Inferior parietal cortex (tissue), 1 donor: ENCODE measurements at regions not wholly inside any gene's neighbourhood (a gene's known extent, or its start where the extent isn't known, plus 50 kb on each side); places are given as distances from the start of the nearest gene placed in this dataset.
"Not testable (repeated sequence)": the region's sequence is repeated elsewhere in the genome, so short reads cannot be mapped to it uniquely, and the experiment has no call there.

ENCODE experiments used
- DNase-seq: peaks from one replicate; pipeline ENCODE4 v3.0.0-alpha.2; 2016; ENCODE audit errors: extremely low spot score

DNA sequence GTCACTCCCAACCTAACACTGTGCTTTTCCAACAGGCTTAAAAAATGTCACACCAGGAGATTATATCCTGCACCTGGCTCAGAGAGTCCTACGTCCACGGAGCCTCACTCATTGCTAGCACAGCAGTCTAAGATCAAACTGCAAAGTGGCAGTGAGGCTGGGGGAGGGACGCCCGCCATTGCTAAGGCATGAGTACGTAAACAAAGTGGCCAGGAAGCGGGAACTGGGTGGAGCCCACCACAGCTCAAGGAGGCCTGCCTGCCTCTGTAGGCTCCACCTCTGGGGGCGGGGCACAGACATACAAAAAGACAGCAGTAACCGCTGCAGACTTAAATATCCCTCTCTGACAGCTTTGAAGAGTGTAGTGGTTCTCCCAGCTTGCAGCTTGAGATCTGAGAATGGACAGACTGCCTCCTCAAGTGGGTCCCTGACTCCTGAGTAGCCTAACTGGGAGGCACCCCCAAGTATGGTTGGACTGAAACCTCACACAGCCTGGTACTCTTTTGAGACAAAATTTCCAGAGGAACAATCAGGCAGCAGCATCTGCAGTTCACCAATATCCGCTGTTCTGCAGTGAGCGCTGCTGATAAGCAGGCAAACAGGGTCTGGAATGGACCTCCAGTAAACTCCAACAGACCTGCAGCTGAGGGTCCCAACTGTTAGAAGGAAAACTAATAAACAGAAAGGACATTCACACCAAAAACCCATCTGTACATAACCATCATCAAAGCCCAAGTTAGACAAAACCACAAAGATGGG, 2986.4 kb upstream of the OR11H1 start:
- not testable (repeated sequence) for DNase-seq

DNA sequence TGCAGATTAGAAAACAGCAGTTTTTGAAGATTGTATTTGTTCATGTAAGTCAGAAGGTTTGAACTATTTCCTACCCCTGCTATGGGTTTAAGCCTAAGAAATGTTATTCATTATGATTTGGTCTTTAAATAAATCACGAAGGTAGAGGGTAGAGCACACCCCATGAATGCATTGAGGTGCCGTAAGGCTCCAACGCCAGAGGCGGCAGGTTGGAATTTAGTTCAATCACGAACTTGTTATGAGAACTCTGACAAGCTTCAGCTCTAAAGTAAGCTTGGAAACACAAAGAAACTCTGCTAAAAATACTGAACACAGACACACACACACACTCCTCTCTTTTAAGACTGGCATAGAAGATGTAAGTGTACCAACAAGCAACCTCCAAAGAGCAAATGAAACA, 2974.6 kb upstream of the OR11H1 start:
- DNase-seq = not testable (repeated sequence)

DNA sequence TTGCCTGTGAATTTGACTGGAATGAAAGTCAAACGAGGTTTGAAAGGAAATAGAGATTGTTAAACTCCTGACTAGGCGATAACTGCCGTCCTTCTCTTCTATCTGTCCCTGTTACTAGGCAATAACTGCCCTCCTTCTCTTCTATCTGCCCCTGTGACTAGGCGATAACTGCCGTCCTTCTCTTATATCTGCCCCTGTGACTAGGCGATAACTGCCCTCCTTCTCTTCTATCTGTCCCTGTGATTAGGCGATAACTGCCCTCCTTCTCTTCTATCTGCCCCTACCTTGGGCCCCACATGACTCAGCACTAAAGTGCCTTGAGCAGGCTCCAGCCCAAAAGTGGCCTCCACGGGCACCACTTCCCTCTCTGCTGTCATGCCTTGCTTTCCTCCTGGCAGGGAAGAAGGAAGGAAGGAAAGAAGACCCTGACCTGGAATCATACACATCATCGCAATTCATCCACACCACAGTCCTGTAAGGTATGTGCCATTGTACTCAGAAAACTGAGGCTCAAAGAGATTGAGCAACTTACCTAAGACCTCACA, 2973.3 kb upstream of the OR11H1 start:
- not testable (repeated sequence) for DNase-seq

DNA sequence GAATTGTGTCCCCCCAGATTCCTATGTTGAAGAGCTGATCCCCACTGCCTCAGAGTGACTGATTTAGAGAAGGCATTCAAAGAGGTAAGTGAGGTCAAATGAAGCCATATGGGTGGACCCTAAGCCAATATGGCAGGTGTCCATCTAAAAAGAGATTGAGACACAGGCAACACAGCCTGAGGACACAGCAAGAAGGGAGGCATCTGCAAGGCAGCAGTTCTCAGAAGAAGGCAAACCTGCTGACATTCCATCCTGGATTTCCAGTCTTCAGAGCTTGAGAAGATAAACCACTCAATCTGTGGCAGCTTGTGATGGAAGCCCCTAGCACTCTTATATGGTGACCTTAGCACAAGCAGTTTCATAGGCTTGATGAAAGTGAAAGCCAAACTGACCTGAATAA, 2956.5 kb upstream of the OR11H1 start:
- DNase-seq = not testable (repeated sequence)

DNA sequence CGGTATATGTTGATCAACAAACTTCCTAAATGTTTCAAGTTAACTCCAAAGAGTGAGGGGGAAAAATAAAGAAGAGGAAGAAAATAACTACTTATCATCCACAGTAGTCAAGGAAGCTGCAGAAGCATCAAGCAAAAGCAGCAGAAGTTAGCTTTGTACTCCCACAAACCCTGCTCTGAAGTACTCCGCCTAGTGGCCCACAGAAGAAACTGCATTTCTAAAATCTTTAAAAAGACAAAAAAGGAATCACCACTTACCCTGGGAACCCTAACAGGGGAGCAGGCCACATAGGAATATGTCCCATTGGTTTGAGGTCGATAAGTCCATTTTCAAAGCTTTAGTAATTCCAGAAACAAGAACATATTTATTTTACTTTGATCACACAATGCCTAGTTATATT, 2948.3 kb upstream of the OR11H1 start:
- DNase-seq = not testable (repeated sequence)

DNA sequence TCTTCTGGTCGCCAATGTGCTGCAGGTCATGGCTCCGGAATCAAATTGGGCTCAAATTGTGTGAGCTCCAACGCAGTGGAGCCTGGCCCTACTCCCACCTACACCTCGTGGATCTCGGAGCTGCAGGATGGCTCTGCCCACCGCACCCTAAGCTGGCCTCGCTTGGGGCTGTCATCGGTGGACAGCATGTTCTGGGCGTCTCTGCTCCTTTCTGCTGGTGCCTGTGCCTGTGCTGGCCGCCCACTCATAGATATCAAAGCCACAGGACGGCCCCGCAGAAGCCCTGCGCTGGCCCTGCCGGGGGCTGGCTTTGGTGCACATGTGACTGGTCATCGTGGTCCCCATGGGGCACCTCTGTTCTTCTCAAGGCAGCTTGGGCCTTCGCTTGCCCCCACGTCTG, 2943.5 kb upstream of the OR11H1 start:
- not testable (repeated sequence) for DNase-seq

DNA sequence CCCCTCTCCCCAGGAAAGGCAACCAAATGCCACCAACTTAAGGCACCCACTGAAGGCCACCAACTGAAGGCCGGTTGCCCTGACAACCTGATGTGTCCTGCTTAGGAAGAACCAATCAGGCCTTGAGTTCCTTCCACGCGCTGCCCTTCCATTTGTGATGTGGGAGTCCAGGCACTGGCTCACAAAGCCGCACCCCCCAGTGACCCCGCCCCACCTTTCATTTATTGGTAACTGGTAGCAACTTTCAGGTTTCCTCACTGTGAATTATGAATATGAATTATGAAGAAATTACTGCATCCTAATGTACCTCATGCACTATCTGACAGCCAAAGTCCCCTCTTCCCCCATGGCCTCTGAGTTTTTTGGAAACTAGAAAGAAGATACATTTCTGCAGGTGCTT, 2943.1 kb upstream of the OR11H1 start:
- not testable (repeated sequence) for DNase-seq

DNA sequence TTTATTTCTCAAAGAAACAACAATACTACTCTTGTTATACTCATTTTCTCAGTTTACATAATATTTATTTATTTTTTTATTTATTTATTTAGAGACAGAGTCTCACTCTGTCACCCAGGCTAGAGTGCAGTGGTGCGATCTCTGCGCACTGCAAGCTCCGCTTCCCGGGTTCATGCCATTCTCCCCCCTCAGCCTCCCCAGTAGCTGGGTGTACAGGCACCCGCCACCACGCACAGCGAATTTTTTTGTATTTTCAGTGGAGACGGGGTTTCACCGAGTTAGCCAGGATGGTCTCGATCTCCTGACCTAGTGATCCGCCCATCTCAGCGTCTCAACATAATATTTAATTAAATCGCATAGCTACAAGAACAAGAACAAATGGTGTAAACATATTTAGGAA, 2932.3 kb upstream of the OR11H1 start:
- not testable (repeated sequence) for DNase-seq

DNA sequence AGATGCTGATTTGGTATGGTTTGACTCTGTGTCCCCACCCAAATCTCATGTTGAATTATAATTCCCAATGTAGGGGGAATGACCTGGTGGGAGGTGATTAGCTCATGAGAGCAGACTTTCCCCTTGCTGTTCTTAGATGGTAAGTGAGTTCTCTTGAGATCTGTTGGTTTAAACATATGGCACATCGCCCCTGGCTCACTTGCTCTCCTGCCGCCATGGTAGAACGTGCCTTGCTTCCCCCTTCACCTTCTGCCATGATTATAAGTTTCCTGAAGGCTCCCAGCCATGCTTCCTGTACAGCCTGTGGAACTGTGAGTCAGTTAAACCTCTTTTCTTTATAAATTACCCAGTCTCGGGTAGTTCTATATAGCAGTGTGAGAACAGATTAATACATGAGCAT, 2930.2 kb upstream of the OR11H1 start:
- not testable (repeated sequence) for DNase-seq

DNA sequence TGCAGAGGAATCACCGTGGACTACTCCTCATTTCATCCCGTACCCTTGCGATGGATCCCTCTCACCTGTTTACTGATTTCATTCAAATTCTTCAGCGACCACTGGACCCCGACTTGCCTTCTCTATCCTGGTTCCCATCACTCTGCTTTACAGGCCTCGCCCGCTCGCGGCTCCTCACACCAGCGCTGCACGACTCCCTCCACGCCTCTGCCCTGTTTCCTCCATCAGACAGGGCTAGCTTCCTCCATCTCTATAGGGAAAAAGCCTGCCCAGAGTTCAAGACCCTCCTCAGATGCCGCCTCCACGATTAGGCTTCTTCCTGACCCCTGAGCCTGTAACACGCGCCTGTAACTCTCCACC, 2926.5 kb upstream of the OR11H1 start:
- not testable (repeated sequence) for DNase-seq

DNA sequence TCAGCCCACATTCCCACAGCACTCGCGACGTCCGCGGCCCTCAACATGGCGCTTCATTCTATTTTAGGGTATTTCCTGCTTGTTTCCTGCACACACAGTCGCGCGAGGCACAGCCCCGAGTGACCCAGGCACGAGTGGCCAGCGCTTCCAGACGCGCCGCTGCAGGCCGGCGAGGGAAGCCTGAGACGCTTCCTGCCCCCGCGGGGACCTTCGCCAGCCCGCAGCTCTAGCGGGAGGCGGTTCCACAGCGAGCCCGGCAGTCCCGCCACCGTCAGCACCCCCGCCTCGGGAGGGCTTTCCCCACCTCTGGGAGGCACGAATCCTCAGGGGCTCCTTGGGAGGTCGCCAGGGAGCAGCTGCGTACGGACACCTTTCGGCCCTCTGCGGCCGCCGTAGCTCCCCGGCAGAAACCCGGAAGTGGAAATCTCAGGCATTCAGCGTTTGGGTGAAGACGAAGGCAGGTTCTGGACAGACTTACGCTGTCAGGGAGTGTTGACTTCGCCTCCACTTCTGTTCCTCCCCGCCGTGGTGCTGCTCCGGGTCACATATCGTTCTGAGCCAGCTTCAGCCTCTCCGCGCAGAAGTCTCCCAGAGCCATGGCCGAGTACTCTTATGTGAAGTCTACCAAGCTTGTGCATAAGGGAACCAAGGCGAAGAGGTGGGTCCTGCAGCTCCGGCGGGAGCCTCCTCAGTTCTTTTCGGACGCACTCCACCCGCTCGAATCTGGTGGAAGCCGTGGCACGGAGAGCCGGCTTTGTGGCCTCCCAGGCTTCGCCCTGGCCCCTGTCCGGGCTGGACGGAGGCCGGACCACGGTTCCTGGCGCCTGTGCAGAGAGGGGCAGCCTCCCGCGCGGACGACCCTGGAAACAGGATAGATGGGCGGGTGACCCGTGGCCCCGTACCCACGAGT, 2925.9 kb upstream of the OR11H1 start:
- DNase-seq = peak; percentile 23

DNA sequence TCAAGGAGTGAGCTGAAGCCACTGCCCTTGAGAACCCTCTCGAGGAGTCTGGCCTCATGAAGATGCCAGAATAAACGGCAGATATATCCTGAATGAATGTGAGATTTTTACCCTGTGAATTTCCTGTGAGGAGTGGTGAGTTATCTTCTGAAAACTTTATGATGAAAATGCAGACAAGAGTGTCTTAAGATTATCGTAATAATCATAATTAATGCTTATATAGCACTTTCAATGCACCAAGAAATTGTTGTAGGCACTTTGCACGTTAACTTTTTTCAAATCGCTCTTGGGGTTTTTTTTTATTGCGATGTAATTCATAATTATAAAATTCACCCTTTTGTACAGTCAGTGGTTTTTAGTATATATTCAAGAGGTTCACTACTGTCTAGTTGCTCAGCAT, 2924.6 kb upstream of the OR11H1 start:
- not testable (repeated sequence) for DNase-seq

DNA sequence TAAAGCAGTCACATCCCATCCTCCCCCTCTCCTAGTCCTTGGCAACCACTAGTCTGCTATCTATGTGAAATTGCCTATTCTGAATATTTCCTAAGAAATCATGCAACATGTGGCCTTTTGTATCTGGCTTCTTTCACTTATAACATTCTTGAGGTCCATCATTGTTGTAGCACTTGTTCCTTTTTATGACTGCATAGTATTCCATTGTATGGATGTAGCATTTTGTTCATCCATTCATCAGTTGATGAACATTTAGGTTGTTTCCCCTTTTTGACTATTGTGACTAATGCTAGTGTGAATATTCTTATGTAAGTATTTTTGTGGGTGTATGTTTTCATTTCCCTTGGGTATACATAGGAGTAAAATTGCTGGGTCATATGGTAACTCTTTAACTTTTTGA, 2924.2 kb upstream of the OR11H1 start:
- DNase-seq = not testable (repeated sequence)

DNA sequence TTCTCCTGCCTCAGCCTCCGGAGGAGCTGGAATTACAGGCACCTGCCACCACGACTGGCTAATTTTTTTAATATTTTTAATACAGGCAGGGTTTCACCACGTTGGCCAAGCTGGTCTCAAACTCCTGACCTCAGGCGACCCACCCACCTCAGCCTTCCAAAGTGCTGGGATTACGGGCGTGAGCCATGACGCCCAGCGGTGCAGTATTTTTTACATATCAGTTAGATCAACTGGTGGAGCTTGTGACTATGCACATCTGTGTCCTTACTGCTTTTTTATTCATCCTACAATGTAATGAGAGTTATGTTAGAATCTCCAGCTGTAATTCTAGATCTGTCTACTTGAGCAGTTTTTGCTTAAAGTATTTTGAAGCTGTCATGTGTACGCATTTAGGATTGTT, 2919.5 kb upstream of the OR11H1 start:
- not testable (repeated sequence) for DNase-seq

DNA sequence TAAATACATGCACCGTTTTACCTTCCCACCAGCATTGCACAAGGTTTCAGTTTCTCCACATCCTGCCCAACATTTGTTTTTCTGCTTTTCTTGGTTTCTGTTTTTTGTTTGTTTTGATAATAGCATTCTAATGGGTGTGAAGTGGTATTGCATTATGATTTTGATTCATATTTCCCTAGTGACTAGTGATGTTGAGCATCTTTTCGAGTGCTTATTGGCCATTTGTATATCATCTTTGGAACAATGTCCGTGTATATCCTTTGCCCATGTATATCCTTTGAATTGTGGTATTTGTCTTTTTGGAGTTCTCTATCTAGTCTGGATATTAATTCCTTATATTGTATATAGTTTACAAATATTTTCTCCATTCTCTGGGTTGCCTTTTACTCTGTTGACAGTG, 2914.8 kb upstream of the OR11H1 start:
- no peak for DNase-seq

DNA sequence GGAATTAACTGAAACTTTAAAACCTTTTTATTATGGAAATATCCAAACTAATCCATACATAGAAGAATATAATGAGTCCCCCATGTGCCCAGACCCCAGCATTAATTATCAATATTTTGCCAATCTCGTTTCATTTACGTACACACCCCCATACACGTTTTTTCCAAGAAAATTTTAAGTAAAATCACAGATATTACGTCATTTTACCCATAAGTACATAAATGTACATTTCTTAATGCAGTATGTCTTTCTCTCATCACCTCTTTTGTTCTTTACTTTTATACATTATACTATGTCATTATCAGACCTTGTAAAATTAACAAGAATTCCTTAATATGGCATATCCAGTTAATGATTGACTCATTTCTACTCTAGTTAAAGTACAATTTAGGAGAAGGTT, 2914.1 kb upstream of the OR11H1 start:
- not testable (repeated sequence) for DNase-seq

DNA sequence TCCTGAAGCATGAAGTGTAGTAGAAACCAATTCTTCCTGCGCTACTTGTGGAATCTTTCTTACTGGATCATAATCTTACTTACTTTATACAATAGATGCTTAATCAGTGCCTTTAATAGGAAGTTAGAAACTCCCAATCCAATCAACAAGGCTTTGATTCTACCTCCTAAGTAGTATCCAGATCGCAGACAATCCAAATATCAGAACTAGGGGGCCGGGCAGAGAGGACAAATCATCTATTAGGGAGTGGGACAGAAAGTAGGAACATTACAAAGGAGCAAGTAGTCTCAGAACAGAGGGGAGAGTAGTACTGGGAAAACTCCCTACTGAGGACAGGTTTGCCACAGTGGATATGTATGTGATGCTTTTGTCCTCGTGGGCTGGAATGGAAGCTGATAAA, 2901.1 kb upstream of the OR11H1 start:
- not testable (repeated sequence) for DNase-seq

DNA sequence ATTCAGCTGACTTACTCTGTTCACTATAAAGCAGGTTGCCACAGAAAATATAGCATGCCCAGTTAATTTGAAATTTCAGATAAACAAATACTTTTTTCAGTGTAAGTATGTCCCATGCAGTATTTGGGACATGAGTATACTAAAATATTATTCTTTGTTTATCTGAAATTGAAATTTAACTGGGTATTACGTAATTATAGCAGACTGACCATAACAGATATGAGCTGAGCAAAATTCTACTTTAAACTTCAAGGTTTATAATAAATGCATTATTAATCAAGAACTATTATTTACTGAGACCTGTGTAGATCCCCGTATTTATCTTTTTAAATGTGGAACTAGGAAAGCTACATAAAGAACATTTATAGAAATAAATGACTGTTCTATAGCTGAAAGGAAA, 2898.2 kb upstream of the OR11H1 start:
- not testable (repeated sequence) for DNase-seq

DNA sequence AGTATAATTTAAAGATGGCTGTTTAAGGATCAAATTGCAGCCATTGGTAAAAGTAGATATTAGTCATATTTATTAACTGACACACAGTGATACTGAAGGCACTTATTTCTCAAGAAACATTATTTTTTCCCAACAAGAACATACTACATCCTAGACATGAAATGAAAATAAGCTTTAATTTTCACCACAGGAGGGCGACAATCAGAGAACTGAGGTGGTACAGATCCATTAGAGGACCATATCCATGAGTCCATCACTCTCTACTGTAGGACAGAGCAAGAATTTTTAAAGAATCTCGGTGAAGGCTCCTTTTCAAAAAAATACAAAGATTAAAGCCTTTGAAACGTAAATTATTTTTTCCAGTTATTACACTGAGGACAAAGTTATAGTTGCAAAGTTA, 2897.0 kb upstream of the OR11H1 start:
- not testable (repeated sequence) for DNase-seq

DNA sequence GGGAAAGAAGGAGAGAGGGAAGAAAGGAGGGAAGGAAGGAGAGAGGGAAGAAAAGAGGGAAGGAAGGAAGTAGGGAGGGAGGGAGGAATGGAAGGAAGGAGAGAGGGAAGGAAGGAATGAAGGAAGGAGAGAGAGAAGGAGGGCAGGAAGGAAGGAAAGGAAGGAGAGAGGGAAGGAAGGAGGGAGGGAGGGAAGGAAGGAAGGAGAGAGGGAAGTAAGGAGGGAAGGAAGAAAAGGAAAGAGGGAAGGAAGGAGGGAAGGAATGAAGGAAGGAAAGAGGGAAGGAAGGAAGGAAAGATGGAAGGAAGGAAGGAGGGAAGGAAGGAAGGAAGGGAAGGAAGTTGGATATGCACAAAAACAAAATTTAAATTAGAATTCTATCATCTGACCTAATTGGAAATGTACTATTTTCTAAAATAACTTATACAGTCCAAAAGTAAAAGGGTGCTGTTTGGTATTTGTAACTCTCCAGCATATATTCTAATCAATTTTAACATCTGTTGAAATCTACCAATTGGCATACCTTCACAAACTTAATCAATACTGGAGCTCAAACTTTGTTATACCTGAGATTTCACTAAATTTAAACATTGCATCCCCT, 2890.3 kb upstream of the OR11H1 start:
- DNase-seq = not testable (repeated sequence)

DNA sequence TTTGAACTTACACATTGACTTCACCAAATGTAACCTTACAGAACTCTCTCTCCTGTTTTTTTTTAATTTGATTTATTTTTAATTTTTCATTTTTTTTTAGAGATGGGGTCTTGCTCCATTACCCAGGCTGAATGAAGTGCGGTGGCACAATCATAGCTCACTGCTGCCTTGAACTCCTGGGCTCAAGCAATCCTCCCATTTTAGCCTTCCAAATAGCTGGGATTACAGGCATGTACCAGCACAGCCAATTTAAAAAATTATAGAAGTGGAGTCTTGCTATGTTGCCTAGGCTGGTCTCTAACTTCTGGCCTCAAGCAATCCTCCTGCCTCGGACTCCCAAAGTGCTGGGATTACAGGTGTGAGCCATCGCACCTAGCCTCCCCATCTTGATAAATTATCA, 2889.7 kb upstream of the OR11H1 start:
- not testable (repeated sequence) for DNase-seq
